Liver (tissue), 8 donors: ENCODE measurements at regions not wholly inside any gene's neighbourhood (a gene's known extent, or its start where the extent isn't known, plus 50 kb on each side); places are given as distances from the start of the nearest gene placed in this dataset.

Experiments
- DNase-seq: peaks from one replicate; pipeline ENCODE4 v3.0.0-alpha.2; 2017; ENCODE audit warnings: low spot score
- H3K27ac ChIP-seq, 2 donors: one replicate each; pipeline ENCODE4 v1.7.0; 2013; ENCODE audit warnings: inconsistent platforms in 2 of 2, low read length in 2 of 2, control low read depth in 1 of 2, low read depth in 1 of 2, mild to moderate bottlenecking in 1 of 2
- H3K27me3 ChIP-seq, 4 donors: one replicate each; pipeline versions ENCODE4 v1.6.1 to v1.7.0; 2013; ENCODE audit warnings: low read length in 3 of 4, inconsistent platforms in 1 of 4, mild to moderate bottlenecking in 1 of 4, moderate library complexity in 1 of 4; ENCODE audit not compliant: control insufficient read depth in 4 of 4, insufficient read depth in 4 of 4
- H3K36me3 ChIP-seq, 4 donors: one replicate each; pipeline versions ENCODE4 v1.6.1 to v1.7.0; 2013; ENCODE audit warnings: low read length in 3 of 4, mild to moderate bottlenecking in 3 of 4, low read depth in 1 of 4, moderate library complexity in 1 of 4; ENCODE audit not compliant: control insufficient read depth in 4 of 4, insufficient read depth in 3 of 4
- H3K4me1 ChIP-seq, 4 donors: one replicate each; pipeline versions ENCODE4 v1.6.1 to v1.7.0; 2013; ENCODE audit warnings: low read length in 3 of 4, mild to moderate bottlenecking in 3 of 4, moderate library complexity in 1 of 4; ENCODE audit not compliant: control insufficient read depth in 4 of 4, insufficient read depth in 4 of 4
- H3K4me3 ChIP-seq, 3 donors: one replicate each; pipeline versions ENCODE4 v1.6.1 to v1.7.0; 2013; ENCODE audit warnings: low read length in 3 of 3, control low read depth in 1 of 3, low read depth in 1 of 3, mild to moderate bottlenecking in 1 of 3
- H3K9ac ChIP-seq, 2 donors: one replicate each; pipeline ENCODE4 v1.7.0; 2013; ENCODE audit warnings: low read length in 2 of 2, mild to moderate bottlenecking in 2 of 2, moderate library complexity in 2 of 2, control low read depth in 1 of 2, low read depth in 1 of 2
- H3K9me3 ChIP-seq, 4 donors: one replicate each; pipeline versions ENCODE4 v1.6.1 to v1.7.0; 2013; ENCODE audit warnings: low read length in 3 of 4; ENCODE audit not compliant: control insufficient read depth in 4 of 4
- EGR1 ChIP-seq, 2 donors: IDR thresholded peaks; 2 replicates each; pipeline ENCODE4 v1.6.1; 2016 to 2018; ENCODE audit warnings: antibody characterized with exemption in 2 of 2, low read depth in 2 of 2
- FOXA1 ChIP-seq: IDR thresholded peaks from 2 replicates; pipeline ENCODE4 v1.6.1; 2016; ENCODE audit warnings: antibody characterized with exemption
- FOXA2 ChIP-seq: IDR thresholded peaks from 2 replicates; pipeline ENCODE4 v1.6.1; 2016; ENCODE audit warnings: antibody characterized with exemption
- HNF4A ChIP-seq, 2 donors: conservative IDR thresholded peaks; 2 replicates each; pipeline ENCODE4 v1.6.1; 2016; ENCODE audit warnings: antibody characterized with exemption in 2 of 2, mild to moderate bottlenecking in 2 of 2
- HNF4G ChIP-seq: IDR thresholded peaks from 2 replicates; pipeline ENCODE4 v1.6.1; 2016; ENCODE audit warnings: antibody characterized with exemption
- JUND ChIP-seq, 2 donors: IDR thresholded peaks; 2 replicates each; pipeline ENCODE4 v1.6.1; 2016; ENCODE audit warnings: antibody characterized with exemption in 2 of 2
- RAD21 ChIP-seq, 2 donors: IDR thresholded peaks; 2 replicates each; pipeline ENCODE4 v1.6.1; 2016; ENCODE audit warnings: antibody characterized with exemption in 2 of 2, mild to moderate bottlenecking in 2 of 2
- SP1 ChIP-seq: IDR thresholded peaks from 2 replicates; pipeline ENCODE4 v1.6.1; 2018; ENCODE audit warnings: antibody characterized with exemption, mild to moderate bottlenecking
- YY1 ChIP-seq: IDR thresholded peaks from 2 replicates; pipeline ENCODE4 v1.6.1; 2016; ENCODE audit warnings: antibody characterized with exemption, mild to moderate bottlenecking
- WGBS: extraction: QIAGEN DNeasy Blood & Tissue Kit; methylation state at CpG from one replicate; pipeline ENCODE4 v1.1.7; 2013; 5-methylcytosine and 5-hydroxymethylcytosine counted together
- TF ChIP-seq, protein P1 (sequence below): IDR thresholded peaks from 2 replicates; pipeline ENCODE4 v1.6.1; 2016; ENCODE audit warnings: antibody characterized with exemption, mild to moderate bottlenecking
- TF ChIP-seq, protein P2 (sequence below): IDR thresholded peaks from 2 replicates; pipeline ENCODE4 v1.6.1; 2016; ENCODE audit warnings: antibody characterized with exemption
- TF ChIP-seq, protein P3 (sequence below): fragments of 150-350 bp; IDR thresholded peaks from 2 replicates; pipeline ENCODE4 v1.5.1; 2017; ENCODE audit warnings: improper control_type of control experiment, low read depth, low read length; ENCODE audit not compliant: missing input control
- TF ChIP-seq, protein P4 (sequence below): IDR thresholded peaks from 2 replicates; pipeline ENCODE4 v1.6.1; 2016; ENCODE audit warnings: antibody characterized with exemption
- donor health status: healthy.
- donor health status: healthy.
- donor health status: healthy.
- donor health status: healthy.
- donor health status: healthy.

DNA sequence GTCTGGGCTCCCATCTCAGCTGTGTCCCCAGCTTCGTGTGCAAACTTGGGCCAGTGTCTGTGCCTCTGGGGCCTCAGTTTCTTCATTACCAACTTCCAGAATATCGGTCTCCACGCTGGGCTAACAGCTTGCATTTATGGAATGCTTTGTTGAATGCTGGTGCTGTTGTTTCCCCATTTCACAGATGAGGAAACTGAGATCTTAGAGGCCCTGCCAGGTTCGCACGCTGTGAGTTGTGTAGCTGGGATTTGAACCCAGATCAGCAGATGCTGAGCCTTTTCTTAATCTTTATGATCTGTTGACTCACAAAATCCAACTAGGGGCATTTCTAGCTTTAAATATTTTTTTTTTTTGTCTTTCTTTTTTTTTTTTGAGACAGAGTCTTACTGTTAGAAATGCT lies 101.5 kb upstream of the STX18 start (continued):
- TF ChIP-seq, protein P1, sequence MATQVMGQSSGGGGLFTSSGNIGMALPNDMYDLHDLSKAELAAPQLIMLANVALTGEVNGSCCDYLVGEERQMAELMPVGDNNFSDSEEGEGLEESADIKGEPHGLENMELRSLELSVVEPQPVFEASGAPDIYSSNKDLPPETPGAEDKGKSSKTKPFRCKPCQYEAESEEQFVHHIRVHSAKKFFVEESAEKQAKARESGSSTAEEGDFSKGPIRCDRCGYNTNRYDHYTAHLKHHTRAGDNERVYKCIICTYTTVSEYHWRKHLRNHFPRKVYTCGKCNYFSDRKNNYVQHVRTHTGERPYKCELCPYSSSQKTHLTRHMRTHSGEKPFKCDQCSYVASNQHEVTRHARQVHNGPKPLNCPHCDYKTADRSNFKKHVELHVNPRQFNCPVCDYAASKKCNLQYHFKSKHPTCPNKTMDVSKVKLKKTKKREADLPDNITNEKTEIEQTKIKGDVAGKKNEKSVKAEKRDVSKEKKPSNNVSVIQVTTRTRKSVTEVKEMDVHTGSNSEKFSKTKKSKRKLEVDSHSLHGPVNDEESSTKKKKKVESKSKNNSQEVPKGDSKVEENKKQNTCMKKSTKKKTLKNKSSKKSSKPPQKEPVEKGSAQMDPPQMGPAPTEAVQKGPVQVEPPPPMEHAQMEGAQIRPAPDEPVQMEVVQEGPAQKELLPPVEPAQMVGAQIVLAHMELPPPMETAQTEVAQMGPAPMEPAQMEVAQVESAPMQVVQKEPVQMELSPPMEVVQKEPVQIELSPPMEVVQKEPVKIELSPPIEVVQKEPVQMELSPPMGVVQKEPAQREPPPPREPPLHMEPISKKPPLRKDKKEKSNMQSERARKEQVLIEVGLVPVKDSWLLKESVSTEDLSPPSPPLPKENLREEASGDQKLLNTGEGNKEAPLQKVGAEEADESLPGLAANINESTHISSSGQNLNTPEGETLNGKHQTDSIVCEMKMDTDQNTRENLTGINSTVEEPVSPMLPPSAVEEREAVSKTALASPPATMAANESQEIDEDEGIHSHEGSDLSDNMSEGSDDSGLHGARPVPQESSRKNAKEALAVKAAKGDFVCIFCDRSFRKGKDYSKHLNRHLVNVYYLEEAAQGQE = no peak
- no peak for TF ChIP-seq YY1

DNA sequence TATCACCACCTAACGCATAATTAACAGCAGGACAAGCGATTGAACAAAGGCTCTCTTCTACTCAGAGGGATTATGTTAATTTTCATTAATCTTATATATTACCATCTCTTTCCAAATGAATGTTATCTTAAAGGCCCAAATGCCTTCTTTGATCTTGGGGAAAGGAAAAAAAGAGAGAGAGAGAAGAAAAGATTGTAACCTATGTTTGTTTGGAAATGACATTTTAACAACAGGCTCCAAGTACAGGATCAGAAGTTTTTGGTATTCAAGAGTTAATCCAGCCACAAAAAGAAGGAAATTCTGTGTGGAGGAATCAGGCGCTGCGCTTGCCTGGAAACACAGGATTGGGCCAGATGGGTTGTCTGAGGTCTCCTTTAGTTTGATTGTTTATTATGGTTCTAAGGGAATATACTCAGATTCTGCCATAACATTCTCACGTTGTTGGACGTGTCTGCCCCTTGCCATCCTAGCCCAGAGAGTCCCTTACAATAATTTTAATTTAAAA lies 100.7 kb upstream of the STX18 start:
- Histone ChIP-seq H3K9me3 (peaks cover 0 to 4% (median 0%) of the 10 kb centered on the region in 4 donors), H3K4me1 (no peaks in the 10 kb centered on the region), H3K27ac (no peak overlapping the region), H3K27me3 (no peaks in the 10 kb centered on the region), H3K9ac (no peak overlapping the region), H3K36me3 (no peaks in the 10 kb centered on the region), H3K4me3 (no peak overlapping the region)
- WGBS = 90% methylated on average over 6 of the region's 6 CpGs
- TF ChIP-seq, protein P2, sequence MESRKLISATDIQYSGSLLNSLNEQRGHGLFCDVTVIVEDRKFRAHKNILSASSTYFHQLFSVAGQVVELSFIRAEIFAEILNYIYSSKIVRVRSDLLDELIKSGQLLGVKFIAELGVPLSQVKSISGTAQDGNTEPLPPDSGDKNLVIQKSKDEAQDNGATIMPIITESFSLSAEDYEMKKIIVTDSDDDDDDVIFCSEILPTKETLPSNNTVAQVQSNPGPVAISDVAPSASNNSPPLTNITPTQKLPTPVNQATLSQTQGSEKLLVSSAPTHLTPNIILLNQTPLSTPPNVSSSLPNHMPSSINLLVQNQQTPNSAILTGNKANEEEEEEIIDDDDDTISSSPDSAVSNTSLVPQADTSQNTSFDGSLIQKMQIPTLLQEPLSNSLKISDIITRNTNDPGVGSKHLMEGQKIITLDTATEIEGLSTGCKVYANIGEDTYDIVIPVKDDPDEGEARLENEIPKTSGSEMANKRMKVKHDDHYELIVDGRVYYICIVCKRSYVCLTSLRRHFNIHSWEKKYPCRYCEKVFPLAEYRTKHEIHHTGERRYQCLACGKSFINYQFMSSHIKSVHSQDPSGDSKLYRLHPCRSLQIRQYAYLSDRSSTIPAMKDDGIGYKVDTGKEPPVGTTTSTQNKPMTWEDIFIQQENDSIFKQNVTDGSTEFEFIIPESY = no peak
- no peak for TF ChIP-seq EGR1 (IDR thresholded peaks at IDR 0.05; ENCODE audit: low read depth in 2 of 2)
- TF ChIP-seq, protein P3, sequence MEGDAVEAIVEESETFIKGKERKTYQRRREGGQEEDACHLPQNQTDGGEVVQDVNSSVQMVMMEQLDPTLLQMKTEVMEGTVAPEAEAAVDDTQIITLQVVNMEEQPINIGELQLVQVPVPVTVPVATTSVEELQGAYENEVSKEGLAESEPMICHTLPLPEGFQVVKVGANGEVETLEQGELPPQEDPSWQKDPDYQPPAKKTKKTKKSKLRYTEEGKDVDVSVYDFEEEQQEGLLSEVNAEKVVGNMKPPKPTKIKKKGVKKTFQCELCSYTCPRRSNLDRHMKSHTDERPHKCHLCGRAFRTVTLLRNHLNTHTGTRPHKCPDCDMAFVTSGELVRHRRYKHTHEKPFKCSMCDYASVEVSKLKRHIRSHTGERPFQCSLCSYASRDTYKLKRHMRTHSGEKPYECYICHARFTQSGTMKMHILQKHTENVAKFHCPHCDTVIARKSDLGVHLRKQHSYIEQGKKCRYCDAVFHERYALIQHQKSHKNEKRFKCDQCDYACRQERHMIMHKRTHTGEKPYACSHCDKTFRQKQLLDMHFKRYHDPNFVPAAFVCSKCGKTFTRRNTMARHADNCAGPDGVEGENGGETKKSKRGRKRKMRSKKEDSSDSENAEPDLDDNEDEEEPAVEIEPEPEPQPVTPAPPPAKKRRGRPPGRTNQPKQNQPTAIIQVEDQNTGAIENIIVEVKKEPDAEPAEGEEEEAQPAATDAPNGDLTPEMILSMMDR = no peak
- DNase-seq = no peak

DNA sequence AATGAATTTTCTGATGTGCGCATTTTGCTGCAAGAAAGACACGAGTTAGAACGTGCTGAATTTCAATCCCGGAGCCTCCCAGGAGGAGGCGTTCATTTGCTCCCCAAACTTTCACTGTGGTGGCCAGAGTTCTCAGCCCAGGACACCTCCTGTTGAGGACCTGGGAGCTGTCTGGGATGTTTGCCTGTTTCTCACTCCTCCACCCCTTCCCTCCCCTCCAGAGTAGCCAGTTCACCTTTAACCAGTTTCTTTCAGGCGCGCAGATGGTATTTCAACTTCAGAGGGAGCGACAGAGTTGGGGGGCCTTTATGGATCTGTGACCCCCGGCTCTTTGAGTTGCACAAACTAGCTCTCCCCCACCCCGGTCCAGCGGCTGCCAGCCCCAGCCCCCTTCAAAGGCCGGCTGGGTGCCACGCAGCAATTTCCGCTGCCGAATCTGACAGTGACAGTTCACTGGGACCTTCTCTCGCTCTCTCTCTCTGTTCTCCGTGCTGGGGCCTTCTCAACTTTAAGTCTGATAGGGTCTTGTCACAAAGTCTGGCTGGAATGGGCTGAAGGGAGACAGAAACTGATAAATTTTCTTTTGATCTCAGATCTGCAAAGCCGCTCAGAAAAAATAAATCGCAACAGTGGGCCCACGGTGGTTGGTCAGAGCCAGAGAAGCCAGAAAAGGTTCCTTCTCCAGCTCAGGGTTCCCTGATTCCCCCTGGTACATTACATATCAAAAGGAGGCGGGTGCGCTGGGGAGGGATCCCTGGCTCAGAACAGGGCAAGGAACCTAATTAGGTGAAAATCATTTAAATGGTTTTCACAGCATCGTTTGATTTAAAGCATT lies 100.0 kb upstream of the STX18 start:
- DNase-seq = no peak
- Histone ChIP-seq H3K36me3 (no peaks in the 10 kb centered on the region), H3K9ac (no peak overlapping the region), H3K4me1 (no peaks in the 10 kb centered on the region), H3K9me3 (no peaks in the 10 kb centered on the region), H3K27ac (no peak overlapping the region), H3K4me3 (no peak overlapping the region), H3K27me3 (no peaks in the 10 kb centered on the region)
- WGBS = 73% methylated on average over 23 of the region's 23 CpGs
- no peak for TF ChIP-seq RAD21 (IDR thresholded peaks at IDR 0.05)
- TF ChIP-seq YY1 = no peak
- no peak for TF ChIP-seq HNF4G
- TF ChIP-seq, protein P4, sequence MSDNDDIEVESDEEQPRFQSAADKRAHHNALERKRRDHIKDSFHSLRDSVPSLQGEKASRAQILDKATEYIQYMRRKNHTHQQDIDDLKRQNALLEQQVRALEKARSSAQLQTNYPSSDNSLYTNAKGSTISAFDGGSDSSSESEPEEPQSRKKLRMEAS = no peak
- no peak for TF ChIP-seq HNF4A (conservative IDR thresholded peaks at IDR 0.05)
- TF ChIP-seq JUND (IDR thresholded peaks at IDR 0.05) = no peak
- TF ChIP-seq FOXA1 = no peak
- TF ChIP-seq EGR1 (IDR thresholded peaks at IDR 0.05; ENCODE audit: low read depth in 2 of 2) = no peak
- no peak for TF ChIP-seq FOXA2
- TF ChIP-seq, protein P1 = no peak
- TF ChIP-seq, protein P2 = no peak
- TF ChIP-seq SP1 = no peak
